HG03139 (cell line): ENCODE measurements at regions not wholly inside any gene's neighbourhood (a gene's known extent, or its start where the extent isn't known, plus 50 kb on each side); places are given as distances from the start of the nearest gene placed in this dataset.

Experiments used
- ATAC-seq: cut with Tn5 transposase; IDR thresholded peaks from one replicate; pipeline ENCODE4 v1.9.1; 2021; ENCODE audit not compliant: unreplicated experiment

DNA sequence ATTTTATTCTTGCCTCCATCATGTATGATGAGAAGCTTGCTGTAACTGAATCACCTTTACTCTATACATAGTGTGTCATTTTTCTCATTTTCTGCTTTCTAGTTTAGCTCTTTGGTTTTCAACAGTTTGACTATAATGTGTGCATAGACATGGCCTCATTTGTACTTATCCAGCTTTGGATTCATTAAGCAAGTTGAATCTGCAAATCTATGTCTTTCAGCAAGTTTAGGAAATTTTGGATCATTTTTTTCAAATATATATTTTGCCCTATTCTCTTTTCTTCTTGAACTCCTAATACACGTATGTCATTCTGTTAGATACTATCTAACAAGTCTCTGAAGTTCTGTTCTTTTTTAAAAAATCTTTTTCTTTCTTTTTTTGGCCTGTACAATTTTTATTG, 57.8 kb downstream of the PRLHR start:
- ATAC-seq, result no peak

DNA sequence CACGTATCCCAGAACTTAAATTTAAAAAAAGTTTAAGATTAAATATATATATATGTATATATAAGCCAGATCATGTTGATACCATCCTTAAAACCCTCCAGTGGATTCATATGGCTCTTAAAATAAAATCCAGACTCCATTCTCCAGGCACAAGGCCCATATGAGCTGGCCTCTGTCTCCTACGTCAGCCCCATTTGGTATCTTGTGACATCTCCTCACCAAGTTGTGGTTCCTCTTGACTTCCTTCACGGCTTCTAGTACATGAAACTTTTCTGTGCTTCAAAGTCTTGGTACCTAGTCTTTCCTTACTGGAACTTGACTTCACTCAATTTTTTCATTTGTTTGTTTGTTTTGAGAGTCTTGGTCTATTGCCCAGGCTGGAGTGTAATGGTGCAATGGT, 61.3 kb downstream of the PRLHR start:
- ATAC-seq, result no peak

DNA sequence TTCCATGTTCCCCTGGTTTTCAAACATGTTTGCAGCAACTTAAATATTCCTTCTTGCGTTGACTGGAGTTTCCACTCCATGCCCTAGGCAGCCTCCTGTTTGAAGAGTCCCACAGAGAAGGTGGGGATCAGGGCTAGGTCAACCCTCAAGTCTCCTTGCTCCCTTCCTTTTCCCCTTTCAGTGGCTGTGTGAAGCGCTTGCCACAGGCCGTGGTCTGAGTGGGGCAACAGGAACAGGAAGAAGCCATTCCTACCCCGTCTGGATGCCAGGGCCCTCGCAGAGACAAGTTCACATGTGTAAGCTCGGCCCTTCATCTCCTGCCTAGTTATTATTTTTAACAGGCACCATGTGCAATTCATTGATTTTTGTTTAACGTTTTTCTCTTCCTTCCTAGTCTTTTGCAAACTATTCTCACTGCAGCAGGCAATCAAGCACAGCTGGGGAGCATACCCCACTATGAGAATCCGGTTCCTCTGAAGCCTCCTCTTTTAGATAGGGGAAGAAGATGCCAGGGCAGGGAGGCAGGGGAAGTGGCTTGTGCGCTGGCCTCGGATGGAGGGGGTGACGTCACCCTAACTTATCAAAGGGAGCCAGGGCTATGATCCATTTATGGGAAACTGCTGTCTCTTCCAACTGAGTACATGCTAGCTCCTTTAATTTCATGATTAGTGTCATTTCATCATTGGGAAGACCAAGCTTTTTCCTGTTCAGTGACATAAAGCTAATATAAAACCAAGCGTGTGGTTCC, 64.2 kb downstream of the PRLHR start:
- no peak for ATAC-seq

DNA sequence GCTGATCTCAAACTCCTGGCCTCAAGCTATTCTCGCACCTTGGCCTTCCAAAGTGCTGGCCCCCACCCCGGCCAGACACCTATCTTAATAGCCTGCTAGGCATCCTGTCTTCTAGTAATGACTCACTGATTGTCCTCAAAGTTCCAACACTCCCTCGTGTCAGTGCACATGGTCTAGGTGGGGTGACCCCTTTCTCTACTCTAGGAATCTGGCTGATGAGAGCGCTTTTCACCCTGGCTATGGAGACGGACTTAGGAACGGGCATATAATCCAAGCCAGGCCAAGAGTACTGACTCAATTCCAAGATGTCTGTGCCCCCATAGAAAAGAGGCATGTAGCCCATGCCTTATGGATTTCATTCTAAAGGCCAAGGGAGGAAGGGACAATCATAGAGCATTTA, 67.0 kb downstream of the PRLHR start:
- ATAC-seq, result no peak

DNA sequence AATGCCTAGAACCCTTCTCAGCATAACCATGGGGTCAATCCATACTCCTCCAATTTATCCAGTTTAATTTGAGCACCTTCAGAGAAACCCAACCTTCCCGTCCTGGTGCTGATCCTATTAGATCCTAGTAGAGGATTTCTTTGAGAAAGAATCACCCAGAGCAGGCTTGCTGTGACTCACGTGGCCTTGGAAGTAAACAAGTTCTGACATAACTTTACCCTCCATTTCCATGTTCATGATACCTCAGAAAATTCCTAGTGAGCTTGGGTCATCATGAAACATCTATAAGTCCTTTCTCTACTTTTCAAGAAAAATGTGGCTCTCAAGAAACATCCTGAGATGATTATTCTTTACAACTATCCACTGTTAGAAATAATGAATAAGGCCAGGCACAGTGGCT, 71.7 kb downstream of the PRLHR start:
- ATAC-seq, result no peak

DNA sequence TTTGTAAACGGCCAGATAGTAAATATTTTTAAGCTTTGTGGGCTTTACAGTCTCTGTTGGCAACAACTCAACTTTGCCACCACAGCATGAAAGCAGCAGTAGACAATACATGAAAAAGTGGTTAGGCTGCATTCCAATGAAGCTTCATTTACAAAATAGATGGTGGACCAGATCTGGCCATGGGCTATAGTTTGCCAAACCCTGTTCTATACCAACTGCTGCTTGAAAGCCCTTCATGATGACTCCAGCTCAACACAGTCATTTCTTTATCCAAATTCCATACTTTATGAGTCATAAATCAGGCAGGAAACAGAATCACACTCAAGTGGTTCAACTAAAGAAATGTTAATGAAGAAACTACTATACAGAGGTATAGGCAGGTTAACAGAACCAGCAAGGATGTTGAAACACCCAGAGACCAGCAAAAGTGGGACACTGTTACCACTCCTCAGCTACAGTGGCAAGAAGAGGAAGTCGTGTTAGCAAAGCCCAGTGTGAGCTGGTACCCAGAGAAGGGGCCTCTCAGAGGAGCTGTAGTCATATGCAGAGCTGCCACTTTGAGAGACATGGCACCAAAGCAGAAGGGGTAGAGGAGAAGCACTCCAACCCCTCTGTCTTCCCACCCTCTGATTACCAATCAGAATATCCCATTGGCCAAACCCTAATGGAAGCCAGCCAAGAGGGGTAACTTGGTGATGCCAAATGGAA, 72.5 kb downstream of the PRLHR start:
- no peak for ATAC-seq

DNA sequence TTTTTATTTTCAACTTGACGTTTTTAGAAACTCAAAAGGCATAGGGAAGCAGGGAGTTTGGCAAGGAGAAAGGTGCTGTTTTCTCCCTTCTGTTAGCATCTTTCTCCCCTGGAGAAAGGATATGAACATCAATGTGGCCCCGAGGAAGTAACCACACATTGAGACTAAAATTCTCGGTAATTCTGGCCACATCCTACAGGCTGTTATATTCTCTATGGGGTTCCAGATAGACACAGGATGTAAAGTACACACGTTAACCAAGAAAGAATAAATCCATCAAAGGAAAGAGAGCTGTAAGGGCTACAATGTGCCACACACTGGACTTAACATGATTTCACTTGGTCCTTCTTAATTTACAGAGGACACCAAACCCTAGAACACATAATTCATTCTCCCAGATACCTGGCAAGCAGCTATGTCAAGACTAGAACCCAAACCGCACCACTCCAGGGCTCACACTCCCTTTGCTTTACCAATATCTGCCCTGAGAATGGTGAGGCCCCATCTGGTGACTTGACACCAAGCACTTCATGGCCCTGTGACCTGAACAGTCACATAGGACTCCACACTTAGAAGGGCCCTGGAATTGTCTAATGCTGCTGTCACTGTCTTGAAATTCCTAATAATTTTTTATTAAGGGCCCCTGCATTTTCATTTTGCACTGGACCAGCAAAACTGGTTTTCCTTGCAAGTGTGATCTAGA, 73.9 kb downstream of the PRLHR start:
- ATAC-seq, result no peak

DNA sequence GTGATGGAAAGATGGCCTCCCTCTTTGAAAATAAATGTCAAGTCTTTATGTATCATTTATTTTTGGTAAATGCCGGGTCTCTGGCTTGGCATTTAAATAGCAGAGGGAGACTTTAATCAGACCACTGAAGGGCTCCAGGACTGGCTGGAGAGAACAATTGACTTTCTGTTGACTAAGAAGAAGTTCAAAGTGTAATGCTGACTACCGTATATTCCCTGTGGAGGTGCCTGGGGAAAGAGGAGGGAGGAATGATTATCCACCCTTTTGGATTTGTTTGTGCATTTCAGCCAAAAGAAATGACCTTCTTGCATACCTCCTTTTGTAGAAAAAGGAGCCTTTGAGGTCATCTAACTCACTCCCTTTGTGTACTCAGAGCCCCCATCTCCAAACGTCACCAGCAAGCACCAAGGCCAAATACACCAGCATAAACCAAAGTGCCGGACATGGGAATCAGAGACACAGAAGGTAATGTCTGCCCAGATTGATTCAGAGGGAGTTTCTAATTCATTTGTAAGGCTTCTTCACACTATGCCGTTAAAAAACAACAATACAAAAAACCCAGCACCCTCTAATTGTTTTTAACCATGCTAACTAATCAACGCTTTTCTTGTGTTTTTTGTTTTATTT, 75.2 kb downstream of the PRLHR start:
- no peak for ATAC-seq

DNA sequence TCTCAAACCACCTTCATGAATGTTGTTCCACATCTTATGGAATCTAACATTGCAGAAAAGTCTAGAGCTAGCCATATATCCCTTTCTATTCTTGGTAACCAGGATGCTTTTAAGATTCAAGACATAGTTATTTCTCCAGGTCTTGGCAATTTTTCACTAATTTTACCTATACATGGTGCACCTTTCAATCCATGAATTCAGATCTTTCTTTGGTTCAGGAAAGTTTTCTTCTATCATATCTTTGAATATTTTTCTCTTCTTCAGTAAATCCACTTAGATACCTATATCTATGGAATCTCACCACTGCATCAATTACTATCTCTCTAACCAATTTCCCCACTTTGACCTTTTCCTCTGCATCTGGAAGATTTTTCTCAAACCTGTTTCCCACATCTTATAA, 77.4 kb downstream of the PRLHR start:
- no peak for ATAC-seq

DNA sequence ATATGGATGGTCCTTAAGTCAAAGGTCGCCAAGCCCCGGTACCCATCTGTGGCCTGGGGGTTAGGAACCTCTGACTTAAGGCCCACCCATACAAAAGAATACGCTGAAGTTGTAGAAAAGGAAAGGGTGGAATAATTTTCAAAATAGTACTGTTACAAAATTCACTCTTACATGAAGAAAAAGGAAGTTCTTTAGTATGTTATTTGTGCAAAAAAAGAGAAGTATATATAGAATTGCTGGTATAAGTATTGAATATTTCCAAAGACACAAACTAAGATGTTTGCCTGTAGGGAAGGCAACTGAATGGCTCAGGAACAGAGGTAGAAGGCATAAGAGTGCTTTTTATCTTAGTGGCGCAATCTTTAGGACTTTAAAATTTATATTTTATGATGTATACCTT, 78.7 kb downstream of the PRLHR start:
- no peak for ATAC-seq

DNA sequence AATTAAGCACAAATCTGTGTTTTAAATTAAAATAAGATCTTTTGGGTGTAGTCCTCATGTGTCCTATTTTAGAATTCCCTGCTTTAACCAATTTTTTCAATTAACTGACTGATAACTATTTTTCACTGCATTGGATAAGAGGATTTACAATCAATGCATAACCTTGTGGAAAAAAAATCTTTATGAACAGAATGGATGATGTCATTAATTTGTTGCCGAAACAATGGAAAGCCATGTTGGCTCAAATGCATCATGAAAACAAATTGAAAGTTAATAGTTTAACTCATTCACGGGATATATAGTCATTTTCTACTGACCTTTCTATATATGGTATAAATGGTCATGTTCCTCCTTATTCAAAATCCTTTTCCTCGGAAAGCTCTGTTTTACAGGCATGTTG, 82.3 kb downstream of the PRLHR start:
- no peak for ATAC-seq

DNA sequence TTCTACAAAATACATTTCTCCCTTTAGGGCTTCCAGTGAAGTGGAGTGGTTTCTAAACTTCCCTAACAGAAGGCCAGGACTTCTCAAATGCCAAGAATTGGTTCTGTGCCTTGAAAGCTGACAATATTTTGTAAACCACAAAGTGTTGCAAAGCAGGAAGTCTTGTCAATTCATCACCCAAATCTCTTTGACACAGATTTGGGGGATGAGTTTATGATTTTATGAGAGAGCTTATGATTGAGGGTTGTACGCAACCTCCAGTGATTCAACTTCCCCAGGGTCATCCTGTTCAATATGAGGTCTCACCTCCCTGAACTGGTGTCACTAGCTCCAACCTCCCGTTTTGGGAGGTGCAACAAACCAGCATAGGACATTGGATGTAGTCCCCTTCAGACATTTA, 83.7 kb downstream of the PRLHR start:
- no peak for ATAC-seq

DNA sequence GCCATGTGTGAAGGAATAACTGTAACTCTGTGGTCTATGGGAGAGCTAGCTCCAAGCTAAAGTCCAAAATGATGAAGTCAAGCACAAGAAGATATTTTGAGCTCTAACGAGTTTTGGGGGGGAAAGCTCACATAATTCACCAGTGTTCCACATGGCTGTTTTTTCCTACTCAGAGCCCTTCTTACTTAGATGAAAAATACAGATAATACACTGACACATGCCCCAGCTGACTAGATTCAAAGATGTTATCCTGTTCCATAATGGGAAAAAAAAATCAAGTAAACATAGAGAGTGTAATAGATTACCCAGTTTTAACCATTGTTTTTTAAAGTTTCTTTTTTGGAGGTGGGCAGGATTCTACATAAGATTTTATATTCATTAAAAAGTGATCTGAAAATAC, 86.6 kb downstream of the PRLHR start:
- no peak for ATAC-seq

DNA sequence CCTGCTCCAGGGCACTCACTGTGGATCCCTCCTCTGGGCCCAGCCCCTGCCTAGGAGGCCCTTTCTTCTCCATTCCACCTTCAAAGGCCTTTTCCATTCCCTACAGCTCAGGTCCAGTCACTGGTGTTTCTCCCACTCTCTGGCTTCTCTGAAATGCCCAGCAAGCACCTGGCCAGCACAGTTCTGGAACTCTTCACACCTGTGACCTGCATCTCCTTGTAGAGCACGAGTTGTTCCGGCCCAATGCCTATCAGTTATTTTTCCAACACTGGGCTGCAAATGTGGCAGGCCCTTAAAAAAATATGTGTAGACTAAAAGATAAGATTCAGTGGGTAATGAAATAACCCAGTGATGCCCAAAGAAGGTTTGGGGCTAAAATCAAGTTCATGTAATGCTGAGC, 87.1 kb downstream of the PRLHR start:
- ATAC-seq, result no peak

DNA sequence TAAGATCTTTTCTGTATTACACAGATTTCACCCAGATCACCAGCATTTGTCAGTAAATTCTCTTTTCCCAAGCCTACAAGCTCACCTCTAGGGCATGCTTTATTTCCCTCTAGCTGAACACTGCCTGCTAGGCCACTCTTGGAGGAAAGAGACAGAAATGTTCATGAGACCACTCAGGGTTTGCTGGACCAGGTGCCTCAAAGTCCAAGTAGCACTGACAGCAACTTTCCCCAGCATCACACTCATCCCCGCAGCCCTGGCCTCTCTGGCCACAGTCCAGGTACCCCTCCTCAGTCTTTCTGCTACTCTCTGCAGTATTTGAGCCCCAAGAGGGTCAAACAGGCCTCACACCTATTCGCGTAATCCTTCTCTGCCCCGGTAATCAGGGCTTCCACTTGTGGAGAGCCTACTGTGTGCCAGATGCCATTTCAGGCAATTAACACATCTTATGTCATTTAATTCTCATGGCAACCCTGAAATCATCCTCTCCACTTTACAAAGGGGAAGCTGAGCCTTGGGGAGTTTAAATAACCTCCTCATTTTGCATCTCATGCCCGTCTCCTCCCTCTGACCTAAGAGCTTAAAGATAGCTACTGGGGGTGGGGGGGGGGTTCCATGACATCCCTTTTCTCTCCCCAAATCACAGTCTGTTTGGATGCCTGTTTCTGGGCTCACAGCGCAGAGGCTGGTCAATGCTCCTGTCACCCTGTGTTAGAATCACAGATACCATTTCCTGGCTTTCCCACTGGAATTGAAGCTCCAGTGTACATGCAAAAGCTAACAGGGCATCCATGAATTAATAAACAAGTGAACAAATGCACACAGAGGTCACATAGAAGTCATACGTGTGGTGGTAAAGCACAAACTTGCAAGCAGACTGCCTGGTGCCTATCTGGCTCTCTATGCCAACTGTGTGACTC, 88.5 kb downstream of the PRLHR start:
- no peak for ATAC-seq

DNA sequence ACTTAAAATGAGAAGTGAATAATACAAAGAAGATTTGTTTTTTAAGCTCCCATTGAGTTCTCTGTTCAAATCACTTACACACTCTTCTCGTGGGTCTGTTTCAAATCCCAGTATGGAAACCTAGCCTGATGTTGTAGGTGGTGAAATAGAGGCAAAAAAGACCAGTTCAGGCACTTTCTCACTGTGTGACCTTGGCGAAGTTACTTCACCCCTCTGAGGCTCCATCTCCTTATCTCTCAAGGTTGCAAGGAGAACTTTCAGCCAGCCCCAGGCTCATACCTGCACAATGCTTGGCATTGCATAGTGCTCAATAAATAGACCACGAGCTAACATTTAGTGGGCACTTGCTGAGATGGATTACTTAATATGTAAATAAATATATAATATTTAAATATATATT, 90.1 kb downstream of the PRLHR start:
- ATAC-seq, result no peak

DNA sequence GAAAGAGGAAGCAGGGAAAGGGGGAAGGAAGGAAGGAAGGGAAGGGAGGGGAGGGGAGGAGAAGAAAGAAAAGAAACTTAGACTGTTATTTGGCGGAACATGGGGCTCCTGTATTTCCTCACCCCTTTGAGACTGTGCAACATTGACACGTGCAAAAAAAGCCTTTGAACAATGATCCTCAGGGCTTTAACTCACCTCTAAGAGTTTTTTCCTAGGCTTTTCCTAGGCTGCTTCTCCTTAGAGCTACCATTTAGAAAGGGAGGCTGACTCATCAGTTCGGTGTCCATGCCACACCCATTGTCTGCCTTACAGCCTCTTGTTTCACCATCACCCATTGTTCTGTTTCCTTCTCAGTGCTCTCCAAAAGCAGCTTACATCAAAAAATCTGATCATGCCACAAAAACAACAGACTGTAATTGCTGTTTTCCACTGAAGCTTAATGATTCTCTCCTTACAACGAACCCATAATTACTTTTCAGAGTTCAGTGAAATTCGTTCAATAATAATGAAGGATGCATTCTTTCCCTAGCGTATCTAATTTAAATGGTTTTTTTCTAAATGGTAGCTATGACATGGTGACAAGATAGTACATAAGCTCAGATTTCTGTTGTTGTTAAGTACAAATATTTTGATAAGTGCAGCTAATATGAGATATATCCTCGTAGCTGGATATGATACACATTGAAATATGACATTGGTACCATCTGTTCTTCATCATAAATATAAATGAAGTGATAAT, 90.8 kb downstream of the PRLHR start:
- no peak for ATAC-seq

DNA sequence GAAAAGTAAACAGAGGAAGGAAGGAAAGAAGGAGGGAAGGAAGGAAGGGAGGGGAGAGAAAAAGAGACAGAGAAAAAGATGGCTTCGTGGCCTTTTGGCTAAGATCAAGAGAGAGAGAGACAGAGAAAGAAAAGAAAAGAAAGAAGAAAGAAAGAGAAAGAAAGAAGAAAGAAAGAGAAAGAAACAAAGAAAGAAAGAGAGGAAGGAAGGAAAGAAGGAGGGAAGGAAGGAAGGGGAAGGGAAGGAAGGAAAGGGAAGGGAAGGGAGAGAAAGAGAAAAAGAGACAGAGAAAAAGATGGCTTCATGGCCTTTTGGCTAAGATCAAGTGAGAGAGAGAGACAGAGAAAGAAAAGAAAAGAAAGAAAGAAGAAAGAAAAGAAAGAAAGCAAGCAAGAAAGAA, 91.4 kb downstream of the PRLHR start:
- no peak for ATAC-seq

DNA sequence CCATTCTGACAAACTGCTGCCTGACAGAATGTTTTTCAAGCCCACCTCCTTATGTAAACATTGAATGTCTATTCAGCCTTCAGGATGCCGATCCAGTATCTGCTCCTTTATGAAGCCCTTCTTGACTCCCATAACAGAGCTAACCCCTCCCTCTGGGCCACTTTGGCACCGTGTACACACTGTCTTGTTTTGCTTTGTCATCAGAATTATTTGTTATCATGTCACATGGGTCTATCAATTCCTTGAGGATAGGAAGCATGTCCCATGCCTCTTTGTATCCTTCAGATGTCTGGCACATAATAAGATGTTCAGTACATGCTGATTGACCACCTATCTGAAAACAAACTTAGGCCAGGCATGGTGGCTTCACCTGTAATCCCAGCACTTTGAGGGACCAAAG, 92.3 kb downstream of the PRLHR start:
- no peak for ATAC-seq
